Spleen (tissue), 7 donors: ENCODE measurements at regions not wholly inside any gene's neighbourhood (a gene's known extent, or its start where the extent isn't known, plus 50 kb on each side); places are given as distances from the start of the nearest gene placed in this dataset.

Experiments used
- POLR2A ChIP-seq, 3 donors: fragments of 450-650 bp; IDR thresholded peaks; one replicate each; pipeline ENCODE4 v1.5.1; 2017; ENCODE audit warnings: antibody characterized with exemption in 3 of 3, mild to moderate bottlenecking in 1 of 3
- POLR2AphosphoS5 ChIP-seq, 3 donors: sonication (generic); formaldehyde crosslinking; IDR thresholded peaks; one replicate each; pipeline ENCODE4 v1.5.1; 2017; ENCODE audit warnings: antibody characterized with exemption in 3 of 3
- TF ChIP-seq, protein P1 (sequence below), 11 experiments: fragments of 200-600 bp in 7 of 11; fragments of 450-650 bp in 4 of 11; sonication (generic) in 4 of 11; IDR thresholded peaks in 8 of 11; conservative IDR thresholded peaks in 3 of 11; 1 replicate in 7 of 11; 2 replicates in 4 of 11; pipeline versions ENCODE4 v1.4.0 to v1.8.0; 2016 to 2021; ENCODE audit warnings: antibody characterized with exemption in 11 of 11, inconsistent platforms in 4 of 11, mild to moderate bottlenecking in 1 of 11
- donor health status: DM: no; HTN: no; CAD: no; lungs with moderate emphysema.
- donor health status: DM: no; HTN: no; CAD: no.
- donor health status: DM: no; HTN: no; CAD: no.

DNA sequence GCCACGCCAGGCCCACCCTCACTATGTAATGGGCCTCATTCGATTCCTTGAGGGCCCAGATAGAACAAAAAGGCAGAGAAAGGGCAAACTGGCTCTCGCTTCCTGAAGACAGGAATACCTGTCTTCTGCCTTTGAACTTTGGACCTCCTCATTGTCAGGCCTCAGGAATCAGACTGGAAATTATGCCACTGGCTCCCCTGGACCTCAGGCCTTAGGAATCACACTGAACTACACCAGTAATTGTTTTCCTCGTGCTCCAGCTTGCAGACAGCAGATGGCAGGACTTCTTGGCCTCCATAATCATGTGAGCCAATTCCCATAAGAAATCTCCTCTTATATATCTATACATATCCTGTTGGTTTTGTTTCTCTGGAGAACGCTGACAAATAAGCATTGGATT, 258.6 kb upstream of the KCNG1 start:
- TF ChIP-seq, protein P1, sequence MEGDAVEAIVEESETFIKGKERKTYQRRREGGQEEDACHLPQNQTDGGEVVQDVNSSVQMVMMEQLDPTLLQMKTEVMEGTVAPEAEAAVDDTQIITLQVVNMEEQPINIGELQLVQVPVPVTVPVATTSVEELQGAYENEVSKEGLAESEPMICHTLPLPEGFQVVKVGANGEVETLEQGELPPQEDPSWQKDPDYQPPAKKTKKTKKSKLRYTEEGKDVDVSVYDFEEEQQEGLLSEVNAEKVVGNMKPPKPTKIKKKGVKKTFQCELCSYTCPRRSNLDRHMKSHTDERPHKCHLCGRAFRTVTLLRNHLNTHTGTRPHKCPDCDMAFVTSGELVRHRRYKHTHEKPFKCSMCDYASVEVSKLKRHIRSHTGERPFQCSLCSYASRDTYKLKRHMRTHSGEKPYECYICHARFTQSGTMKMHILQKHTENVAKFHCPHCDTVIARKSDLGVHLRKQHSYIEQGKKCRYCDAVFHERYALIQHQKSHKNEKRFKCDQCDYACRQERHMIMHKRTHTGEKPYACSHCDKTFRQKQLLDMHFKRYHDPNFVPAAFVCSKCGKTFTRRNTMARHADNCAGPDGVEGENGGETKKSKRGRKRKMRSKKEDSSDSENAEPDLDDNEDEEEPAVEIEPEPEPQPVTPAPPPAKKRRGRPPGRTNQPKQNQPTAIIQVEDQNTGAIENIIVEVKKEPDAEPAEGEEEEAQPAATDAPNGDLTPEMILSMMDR (IDR thresholded peaks at IDR 0.05 in 8 of 11, conservative IDR thresholded peaks at IDR 0.05 in 3 of 11) = no peak
- TF ChIP-seq POLR2AphosphoS5 (IDR thresholded peaks at IDR 0.05) (no peak), POLR2A (IDR thresholded peaks at IDR 0.05) (no peak)
